DLD1 (cell line): ENCODE measurements at regions not wholly inside any gene's neighbourhood (a gene's known extent, or its start where the extent isn't known, plus 50 kb on each side); places are given as distances from the start of the nearest gene placed in this dataset.

Experiments used
- in situ Hi-C: cut with HindIII; loops from 2 replicates; pipeline ENCODE4 v1.10.0; 2017; ENCODE audit warnings: low sequenced_read_pairs

DNA sequence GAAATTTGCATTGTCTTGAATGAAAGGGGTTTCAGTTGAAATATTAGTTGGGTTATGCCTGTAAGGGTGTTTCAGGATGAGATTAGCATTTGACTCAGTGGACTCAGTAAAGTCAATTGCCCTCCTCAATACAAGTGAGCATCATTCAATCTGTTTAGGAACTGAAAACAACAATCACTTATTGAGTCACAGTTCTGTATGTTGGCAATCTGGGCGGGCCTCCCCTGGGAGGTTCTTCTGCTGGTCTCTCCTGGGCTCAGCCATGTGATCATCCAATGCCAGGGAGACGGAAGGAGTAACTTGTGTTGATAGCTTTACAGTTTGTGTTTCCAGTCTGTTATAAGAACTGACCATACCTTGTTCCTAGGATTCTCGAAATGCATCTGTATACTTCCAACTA is 262.9 kb upstream of the RUNX1 start:
- in situ Hi-C loops = no loop called here

GRCh38 chr21:35309316-35309715 is 260.2 kb upstream of the RUNX1 start:
- in situ Hi-C loops = no loop called here

DNA sequence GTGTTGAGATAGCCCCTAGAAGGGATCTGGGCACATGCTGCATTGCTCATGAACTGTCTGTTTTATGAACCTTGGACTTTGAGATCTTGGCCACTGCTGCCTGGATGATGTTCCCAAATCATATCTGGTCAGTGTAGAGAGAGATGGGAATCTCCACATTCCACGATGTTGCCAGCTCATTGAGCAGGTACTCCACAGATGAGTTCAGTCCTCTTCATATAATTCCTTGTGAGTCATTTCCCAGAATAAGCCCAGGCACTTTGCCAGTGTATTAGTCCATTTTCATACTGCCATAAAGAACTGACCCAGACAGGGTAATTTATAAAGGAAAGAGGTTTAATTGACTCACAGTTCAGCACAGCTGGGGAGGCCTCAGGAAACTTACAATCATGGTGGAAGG is 254.0 kb upstream of the RUNX1 start:
- in situ Hi-C loops = no loop called here

GRCh38 chr21:35298757-35299156 is 249.7 kb upstream of the RUNX1 start:
- in situ Hi-C loops = no loop called here

- in situ Hi-C loops = no loop called here
Observed at GRCh38 chr21:35297665-35298064, 248.6 kb upstream of the RUNX1 start.

GRCh38 chr21:35294231-35294898 is 245.3 kb upstream of the RUNX1 start:
- in situ Hi-C loops = no loop called here

- in situ Hi-C loops = no loop called here
Observed at GRCh38 chr21:35291973-35292627, 243.0 kb upstream of the RUNX1 start.

GRCh38 chr21:35291034-35291433 is 241.9 kb upstream of the RUNX1 start:
- in situ Hi-C loops = no loop called here

GRCh38 chr21:35288238-35288637 is 239.1 kb upstream of the RUNX1 start:
- in situ Hi-C loops = no loop called here

GRCh38 chr21:35284199-35284598 is 235.1 kb upstream of the RUNX1 start:
- in situ Hi-C loops = no loop called here

DNA sequence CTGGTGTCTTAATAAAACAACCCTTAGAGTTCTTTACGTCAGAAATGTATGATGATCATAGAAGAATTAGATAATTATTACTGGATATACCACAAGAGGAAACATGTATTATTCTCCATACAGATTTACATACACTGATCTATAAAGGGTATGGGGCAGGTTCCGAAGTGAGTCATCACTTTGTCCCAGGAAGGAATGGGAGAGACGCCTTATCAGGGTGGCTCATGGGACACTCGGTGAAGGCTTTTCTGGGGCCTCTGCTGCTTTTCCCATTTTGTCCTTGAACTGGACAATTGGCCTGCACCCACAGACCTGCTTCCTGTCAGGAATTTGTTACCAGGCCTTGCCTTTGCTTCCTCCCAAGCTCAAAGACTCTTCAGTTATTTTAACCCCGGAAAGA is 233.8 kb upstream of the RUNX1 start:
- in situ Hi-C loops = no loop called here

DNA sequence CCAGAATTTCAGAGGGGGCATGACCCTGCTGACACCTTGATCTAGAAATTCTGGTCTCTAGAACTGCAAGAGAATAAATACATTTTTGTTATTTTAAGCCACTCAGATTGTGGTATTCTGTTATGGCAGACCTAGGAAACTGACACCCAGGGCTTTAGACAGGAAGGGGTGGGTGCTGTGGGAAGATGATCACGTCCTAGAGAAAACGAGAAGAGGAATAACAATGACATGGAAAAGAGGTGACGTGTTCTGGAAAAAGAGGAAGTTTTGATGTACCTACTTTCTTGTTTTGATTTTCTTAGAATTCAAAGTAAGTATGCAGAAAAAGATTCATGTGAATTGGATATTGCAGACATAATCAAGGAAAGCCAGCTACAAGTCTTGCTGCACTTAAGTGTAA is 232.9 kb upstream of the RUNX1 start:
- in situ Hi-C loops = no loop called here

DNA sequence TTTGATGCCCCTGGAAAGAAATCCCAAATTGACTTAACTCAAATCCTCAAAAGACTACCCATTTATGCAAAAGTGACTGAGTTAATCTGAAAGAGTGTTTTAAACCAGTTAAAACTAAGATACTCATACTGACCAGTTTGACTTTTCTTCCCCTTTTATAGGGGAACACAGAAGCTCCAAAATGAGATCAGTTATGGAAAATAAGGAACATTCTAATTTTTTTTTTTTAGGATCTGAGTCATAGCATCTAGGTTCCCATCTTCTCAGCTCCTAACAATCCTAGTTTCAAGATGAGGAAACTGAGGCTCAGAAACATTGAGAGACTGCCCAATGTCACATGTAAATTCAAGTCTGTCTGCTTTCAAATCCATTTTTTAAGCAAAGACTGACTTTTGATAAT is 231.1 kb upstream of the RUNX1 start:
- in situ Hi-C loops = no loop called here

GRCh38 chr21:35275776-35276175 is 226.7 kb upstream of the RUNX1 start:
- in situ Hi-C loops = loop anchor here (10.0 kb wide), 1 partner anchor 179 kb away; no protein-coding TSS in a partner anchor

- in situ Hi-C loops = loop anchor here (10.0 kb wide), 1 partner anchor 180 kb away; no protein-coding TSS in a partner anchor
Observed at GRCh38 chr21:35274923-35275322, 225.8 kb upstream of the RUNX1 start.

GRCh38 chr21:35274090-35274489 is 225.0 kb upstream of the RUNX1 start:
- in situ Hi-C loops = loop anchor here (10.0 kb wide), 1 partner anchor 181 kb away; no protein-coding TSS in a partner anchor

- in situ Hi-C loops = loop anchor here (10.0 kb wide), 1 partner anchor 181 kb away; no protein-coding TSS in a partner anchor
Observed at GRCh38 chr21:35273333-35273732, 224.2 kb upstream of the RUNX1 start.

GRCh38 chr21:35271344-35272118 is 222.4 kb upstream of the RUNX1 start:
- in situ Hi-C loops = loop anchor here (10.0 kb wide), 1 partner anchor 183 kb away; no protein-coding TSS in a partner anchor

GRCh38 chr21:35268817-35269216 is 219.7 kb upstream of the RUNX1 start:
- in situ Hi-C loops = no loop called here

GRCh38 chr21:35268261-35268660 is 219.2 kb upstream of the RUNX1 start:
- in situ Hi-C loops = no loop called here

DNA sequence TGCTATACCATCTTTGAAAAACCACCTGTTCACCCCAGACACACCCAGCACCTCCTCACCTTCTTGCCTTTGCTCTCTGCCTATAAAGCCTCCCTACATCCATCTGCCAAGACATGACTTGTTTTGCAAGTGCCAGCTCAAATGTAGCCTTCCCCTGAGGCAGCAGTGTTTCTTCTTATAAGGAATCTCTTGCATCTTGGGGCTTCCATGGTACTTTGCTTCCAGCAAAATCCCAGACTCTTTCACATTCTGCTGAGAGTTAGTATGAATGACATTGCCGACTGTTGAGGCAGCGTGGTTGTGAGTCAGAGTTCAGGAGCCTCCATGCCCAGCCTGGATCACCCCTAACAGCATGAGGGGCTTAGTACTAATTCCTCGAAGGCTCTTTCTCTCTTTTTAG is 217.4 kb upstream of the RUNX1 start:
- in situ Hi-C loops = no loop called here
